DND-41 (cell line): ENCODE measurements at regions not wholly inside any gene's neighbourhood (a gene's known extent, or its start where the extent isn't known, plus 50 kb on each side); places are given as distances from the start of the nearest gene placed in this dataset.

Experiments
- ATAC-seq: fragments of 200-7000 bp; cut with Tn5 transposase; 3 replicates; pipeline ENCODE4 v1.9.1; 2021; ENCODE audit warnings: low read depth; ENCODE audit not compliant: insufficient read depth
- DNase-seq: peaks from one replicate; pipeline ENCODE4 v3.0.0-alpha.2; 2020
- H2AFZ ChIP-seq: 2 replicates; pipeline ENCODE4 v1.6.0; 2012; ENCODE audit warnings: low read depth, low read length
- H3K27ac ChIP-seq: 2 replicates; pipeline ENCODE4 v1.5.1; 2012; ENCODE audit warnings: low read length, inconsistent platforms
- H3K27me3 ChIP-seq: fragments of 200-600 bp; sonication (generic); 2 replicates; pipeline ENCODE4 v1.6.0; 2012; ENCODE audit warnings: low read length, mild to moderate bottlenecking, inconsistent platforms; ENCODE audit not compliant: insufficient read depth, poor library complexity
- H3K36me3 ChIP-seq: 2 replicates; pipeline ENCODE4 v1.5.1; 2012; ENCODE audit warnings: low read length, inconsistent platforms; ENCODE audit not compliant: insufficient read depth
- H3K4me1 ChIP-seq: 2 replicates; pipeline ENCODE4 v1.5.1; 2012; ENCODE audit warnings: mild to moderate bottlenecking, low read length; ENCODE audit not compliant: insufficient read depth
- H3K4me2 ChIP-seq: 2 replicates; pipeline ENCODE4 v1.6.0; 2012; ENCODE audit warnings: mild to moderate bottlenecking, moderate library complexity, low read length, inconsistent platforms; ENCODE audit not compliant: insufficient read depth
- H3K4me3 ChIP-seq, 2 experiments: fragments of 200-600 bp in 1 of 2; shearing (Covaris generic) in 1 of 2; 2 replicates each; pipeline ENCODE4 v1.5.1; 2012 to 2016; ENCODE audit warnings: inconsistent platforms in 2 of 2, low read length in 2 of 2, mild to moderate bottlenecking in 2 of 2, low read depth in 1 of 2, moderate library complexity in 1 of 2
- H3K79me2 ChIP-seq: 2 replicates; pipeline ENCODE4 v1.6.0; 2012; ENCODE audit warnings: low read length, inconsistent platforms; ENCODE audit not compliant: insufficient read depth
- H3K9ac ChIP-seq: 2 replicates; pipeline ENCODE4 v1.6.0; 2012; ENCODE audit warnings: low read depth, mild to moderate bottlenecking, inconsistent platforms, low read length, moderate library complexity
- H3K9me3 ChIP-seq: 2 replicates; pipeline ENCODE4 v1.5.1; 2012; ENCODE audit warnings: low read length, moderate library complexity, mild to moderate bottlenecking, inconsistent platforms; ENCODE audit not compliant: insufficient read depth, severe bottlenecking
- H4K20me1 ChIP-seq: 2 replicates; pipeline ENCODE4 v1.6.0; 2012; ENCODE audit warnings: low read length; ENCODE audit not compliant: insufficient read depth
- CTCF ChIP-seq: IDR thresholded peaks from 2 replicates; pipeline ENCODE4 v1.5.1; 2012; ENCODE audit warnings: borderline replicate concordance, low read length, moderate library complexity, mild to moderate bottlenecking; ENCODE audit not compliant: poor library complexity, severe bottlenecking; ENCODE audit errors: extremely low read depth
- EZH2 ChIP-seq: IDR thresholded peaks from 3 replicates; pipeline ENCODE4 v1.6.1; 2012; ENCODE audit warnings: borderline replicate concordance, low read depth, mild to moderate bottlenecking, moderate library complexity, low read length, inconsistent platforms; ENCODE audit not compliant: severe bottlenecking

DNA sequence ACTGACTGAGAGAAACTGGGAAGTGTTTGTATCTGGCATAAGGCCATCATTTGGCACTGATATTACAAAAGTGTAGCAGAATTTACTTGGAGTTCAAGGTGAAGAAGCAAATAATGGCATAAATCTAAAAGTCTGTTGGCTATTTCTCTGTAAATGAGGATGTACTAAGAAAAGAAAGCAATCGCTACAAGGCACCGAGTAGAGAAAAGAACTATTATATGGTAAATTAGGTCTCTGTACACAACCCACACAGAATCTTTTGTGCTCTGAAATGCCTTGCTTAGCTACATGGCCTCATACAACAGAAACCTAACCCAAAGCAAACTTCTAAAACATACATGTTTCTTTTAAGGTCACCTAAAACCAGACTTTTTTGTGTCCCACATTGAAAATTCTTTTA, 290.1 kb upstream of the WWC1 start:
- ATAC-seq (no peak), DNase-seq (no peak)
- Histone ChIP-seq H3K9ac (no peak overlapping the region), H3K79me2 (no peaks in the 10 kb centered on the region), H3K36me3 (no peaks in the 10 kb centered on the region), H4K20me1 (no peaks in the 10 kb centered on the region), H3K4me1 (no peaks in the 10 kb centered on the region), H3K4me2 (no peak overlapping the region), H3K27me3 (no peaks in the 10 kb centered on the region), H2AFZ (no peak overlapping the region), H3K4me3 (no peak overlapping the region), H3K27ac (no peak overlapping the region), H3K9me3 (no peaks in the 10 kb centered on the region)
- TF ChIP-seq CTCF, result no peak
- no peak for TF ChIP-seq EZH2

DNA sequence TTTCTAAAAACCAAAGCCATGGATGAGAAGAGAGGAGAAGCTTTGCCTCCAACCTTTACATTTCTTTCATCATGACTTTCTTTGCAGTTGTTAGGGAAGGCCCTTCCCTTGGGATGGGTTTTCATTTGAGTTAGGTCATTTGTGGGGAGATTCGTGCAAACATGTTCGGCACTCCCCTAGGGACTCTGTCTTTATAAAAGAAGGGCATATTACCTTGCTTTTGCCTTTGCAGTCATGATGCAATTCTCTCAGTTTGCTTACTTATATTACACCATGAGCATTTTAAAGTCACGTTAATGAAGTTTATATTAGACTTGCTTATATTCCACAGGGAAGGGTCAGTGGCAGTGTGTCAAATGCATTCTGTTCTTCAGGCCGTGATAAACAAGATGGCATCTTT, 289.3 kb upstream of the WWC1 start:
- Histone ChIP-seq H3K9me3 (no peaks in the 10 kb centered on the region), H3K79me2 (no peaks in the 10 kb centered on the region), H3K27me3 (no peaks in the 10 kb centered on the region), H3K36me3 (no peaks in the 10 kb centered on the region), H3K4me2 (no peak overlapping the region), H2AFZ (no peak overlapping the region), H3K9ac (no peak overlapping the region), H3K27ac (no peak overlapping the region), H4K20me1 (no peaks in the 10 kb centered on the region), H3K4me1 (no peaks in the 10 kb centered on the region), H3K4me3 (no peak overlapping the region)
- ATAC-seq (no peak), DNase-seq (no peak)
- no peak for TF ChIP-seq EZH2
- TF ChIP-seq CTCF, result no peak

DNA sequence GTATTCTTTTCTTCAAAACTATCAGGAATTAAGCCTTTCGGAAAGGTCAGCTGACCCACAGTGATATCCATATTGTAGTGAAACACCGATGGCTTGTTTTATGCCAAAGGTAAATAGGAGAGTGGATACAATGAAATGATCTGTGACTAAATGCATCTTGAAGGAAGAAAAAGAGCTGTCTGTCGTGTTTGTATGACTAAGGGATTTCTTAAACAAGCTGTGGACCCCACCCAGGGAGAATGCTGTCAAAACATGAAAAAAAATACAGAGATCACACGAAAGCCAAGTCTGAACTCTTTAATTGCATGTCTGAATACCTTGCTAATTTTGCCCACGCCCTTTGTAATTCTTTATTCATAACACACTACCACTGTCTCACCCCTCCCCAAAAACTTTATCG, 286.4 kb upstream of the WWC1 start:
- H3K9me3 ChIP-seq, result no peaks in the 10 kb centered on the region
- no peak for TF ChIP-seq EZH2
- no peak for TF ChIP-seq CTCF
- H3K36me3 ChIP-seq, result no peaks in the 10 kb centered on the region
- no peak overlapping the region for H3K4me3 ChIP-seq
- H3K27me3 ChIP-seq, result no peaks in the 10 kb centered on the region
- no peaks in the 10 kb centered on the region for H3K79me2 ChIP-seq
- no peak overlapping the region for H3K4me2 ChIP-seq
- ATAC-seq (no peak), DNase-seq (no peak)
- no peak overlapping the region for H2AFZ ChIP-seq
- H3K9ac ChIP-seq, result no peak overlapping the region
- no peak overlapping the region for H3K27ac ChIP-seq
- H3K4me1 ChIP-seq, result no peaks in the 10 kb centered on the region
- H4K20me1 ChIP-seq, result no peaks in the 10 kb centered on the region

- DNase-seq (no peak), ATAC-seq (no peak)
- no peak overlapping the region for H3K4me2 ChIP-seq
- no peak overlapping the region for H3K9ac ChIP-seq
- H3K4me3 ChIP-seq, result no peak overlapping the region
- H2AFZ ChIP-seq, result no peak overlapping the region
- H3K36me3 ChIP-seq, result no peaks in the 10 kb centered on the region
- H3K9me3 ChIP-seq, result no peaks in the 10 kb centered on the region
- no peaks in the 10 kb centered on the region for H3K4me1 ChIP-seq
- no peaks in the 10 kb centered on the region for H3K27me3 ChIP-seq
- H3K79me2 ChIP-seq, result no peaks in the 10 kb centered on the region
- TF ChIP-seq EZH2, result no peak
- no peak for TF ChIP-seq CTCF
- no peaks in the 10 kb centered on the region for H4K20me1 ChIP-seq
- no peak overlapping the region for H3K27ac ChIP-seq
Observed at GRCh38 chr5:168005936-168006335, 285.5 kb upstream of the WWC1 start.
